ENCODE measurements at regions not wholly inside any gene's neighbourhood (a gene's known extent, or its start where the extent isn't known, plus 50 kb on each side); places are given as distances from the start of the nearest gene placed in this dataset.

- Mint-ChIP-seq H3K36me3 (ENCODE audit: low read depth) (no peaks in the 10 kb centered on the region), H3K27ac (ENCODE audit: unreplicated experiment) (no peak overlapping the region), H3K4me1 (ENCODE audit: low read depth) (peaks cover 4% of the 10 kb centered on the region), H3K27me3 (ENCODE audit: low read depth) (no peaks in the 10 kb centered on the region), H3K4me3 (ENCODE audit: unreplicated experiment) (no peak overlapping the region), H3K9me3 (ENCODE audit: low read depth) (peaks cover 9% of the 10 kb centered on the region)
- no peak for DNase-seq (ENCODE audit: low spot score)
- TF ChIP-seq CTCF (IDR thresholded peaks at IDR 0.05): no peak
Observed at GRCh38 chr1:238779716-238780115, 606.7 kb upstream of the CHRM3 start.

GRCh38 chr1:238778113-238778512 lies 608.3 kb upstream of the CHRM3 start:
- DNase-seq (ENCODE audit: low spot score): no peak
- no peak overlapping the region for H3K27ac Mint-ChIP-seq (ENCODE audit: unreplicated experiment)
- H3K4me1 Mint-ChIP-seq (ENCODE audit: low read depth): peaks cover 4% of the 10 kb centered on the region
- no peak overlapping the region for H3K4me3 Mint-ChIP-seq (ENCODE audit: unreplicated experiment)
- no peaks in the 10 kb centered on the region for H3K27me3 Mint-ChIP-seq (ENCODE audit: low read depth)
- no peak for TF ChIP-seq CTCF (IDR thresholded peaks at IDR 0.05)
- H3K36me3 Mint-ChIP-seq (ENCODE audit: low read depth): no peaks in the 10 kb centered on the region
- H3K9me3 Mint-ChIP-seq (ENCODE audit: low read depth): peaks cover 9% of the 10 kb centered on the region

GRCh38 chr1:238777551-238777950 lies 608.8 kb upstream of the CHRM3 start:
- Mint-ChIP-seq H3K27ac (ENCODE audit: unreplicated experiment) (no peak overlapping the region), H3K9me3 (ENCODE audit: low read depth) (peaks cover 9% of the 10 kb centered on the region), H3K4me1 (ENCODE audit: low read depth) (peaks cover 4% of the 10 kb centered on the region), H3K36me3 (ENCODE audit: low read depth) (no peaks in the 10 kb centered on the region), H3K27me3 (ENCODE audit: low read depth) (no peaks in the 10 kb centered on the region), H3K4me3 (ENCODE audit: unreplicated experiment) (no peak overlapping the region)
- TF ChIP-seq CTCF (IDR thresholded peaks at IDR 0.05): no peak
- no peak for DNase-seq (ENCODE audit: low spot score)

GRCh38 chr1:238776126-238776525 lies 610.2 kb upstream of the CHRM3 start:
- Mint-ChIP-seq H3K27ac (ENCODE audit: unreplicated experiment) (no peak overlapping the region), H3K9me3 (ENCODE audit: low read depth) (peaks cover 4% of the 10 kb centered on the region), H3K4me1 (ENCODE audit: low read depth) (peaks cover 4% of the 10 kb centered on the region), H3K36me3 (ENCODE audit: low read depth) (no peaks in the 10 kb centered on the region), H3K27me3 (ENCODE audit: low read depth) (no peaks in the 10 kb centered on the region), H3K4me3 (ENCODE audit: unreplicated experiment) (no peak overlapping the region)
- TF ChIP-seq CTCF (IDR thresholded peaks at IDR 0.05): no peak
- DNase-seq (ENCODE audit: low spot score): no peak

- Mint-ChIP-seq H3K4me3 (ENCODE audit: unreplicated experiment) (no peak overlapping the region), H3K27me3 (ENCODE audit: low read depth) (peaks cover 1% of the 10 kb centered on the region), H3K36me3 (ENCODE audit: low read depth) (no peaks in the 10 kb centered on the region), H3K9me3 (ENCODE audit: low read depth) (no peaks in the 10 kb centered on the region), H3K4me1 (ENCODE audit: low read depth) (no peaks in the 10 kb centered on the region), H3K27ac (ENCODE audit: unreplicated experiment) (no peak overlapping the region)
- TF ChIP-seq CTCF (IDR thresholded peaks at IDR 0.05): no peak
- DNase-seq (ENCODE audit: low spot score): no peak
Observed at GRCh38 chr1:238772322-238772721, 614.0 kb upstream of the CHRM3 start.

All from chondrocyte (in vitro differentiated cells).